Stimulated activated CD8-positive, alpha-beta memory T cell treated with anti-CD3 and anti-CD28 coated beads, Interleukin-7, amount 100 ng/mL, for 1 hour (primary cell): ENCODE measurements at regions not wholly inside any gene's neighbourhood (a gene's known extent, or its start where the extent isn't known, plus 50 kb on each side); places are given as distances from the start of the nearest gene placed in this dataset.

ENCODE experiments used
- DNase-seq, 2 donors: peaks; one replicate each; pipeline ENCODE4 v3.0.0-alpha.2; 2020; ENCODE audit warnings: low read depth in 2 of 2

DNA sequence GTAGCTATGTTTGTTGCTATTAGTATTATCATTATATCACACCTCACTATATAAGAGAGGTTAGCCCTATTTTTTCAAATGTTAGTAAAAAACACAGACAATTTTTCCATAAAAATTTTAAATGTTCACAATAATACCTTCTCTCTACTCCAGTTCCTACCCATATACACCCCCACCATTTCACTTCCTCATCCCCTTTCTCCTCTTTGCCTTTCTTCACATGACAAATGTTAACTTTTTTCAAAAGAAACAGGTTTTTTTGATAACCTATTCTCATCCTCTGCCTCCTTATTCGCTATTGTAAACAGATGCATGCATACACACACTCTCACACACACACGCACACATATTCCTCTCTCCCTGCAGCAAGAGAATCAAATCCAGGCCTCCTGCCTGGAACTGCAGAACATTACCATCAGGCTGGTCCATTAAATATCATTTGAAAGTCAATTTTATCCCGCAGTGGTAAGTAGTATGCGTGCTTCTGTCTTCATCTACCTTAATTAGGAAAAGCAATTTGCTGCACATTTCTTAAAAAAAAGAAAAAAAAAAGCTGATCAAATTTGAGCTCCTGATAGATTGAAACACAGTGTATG is 55.5 kb downstream of the MID1IP1 start:
- DNase-seq, result no peak

- no peak for DNase-seq
These were observed 56.7 kb downstream of the MID1IP1 start for GRCh38 chrX:38857736-38858523.

- no peak for DNase-seq
These were observed 58.3 kb downstream of the MID1IP1 start for GRCh38 chrX:38859602-38860001.

DNA sequence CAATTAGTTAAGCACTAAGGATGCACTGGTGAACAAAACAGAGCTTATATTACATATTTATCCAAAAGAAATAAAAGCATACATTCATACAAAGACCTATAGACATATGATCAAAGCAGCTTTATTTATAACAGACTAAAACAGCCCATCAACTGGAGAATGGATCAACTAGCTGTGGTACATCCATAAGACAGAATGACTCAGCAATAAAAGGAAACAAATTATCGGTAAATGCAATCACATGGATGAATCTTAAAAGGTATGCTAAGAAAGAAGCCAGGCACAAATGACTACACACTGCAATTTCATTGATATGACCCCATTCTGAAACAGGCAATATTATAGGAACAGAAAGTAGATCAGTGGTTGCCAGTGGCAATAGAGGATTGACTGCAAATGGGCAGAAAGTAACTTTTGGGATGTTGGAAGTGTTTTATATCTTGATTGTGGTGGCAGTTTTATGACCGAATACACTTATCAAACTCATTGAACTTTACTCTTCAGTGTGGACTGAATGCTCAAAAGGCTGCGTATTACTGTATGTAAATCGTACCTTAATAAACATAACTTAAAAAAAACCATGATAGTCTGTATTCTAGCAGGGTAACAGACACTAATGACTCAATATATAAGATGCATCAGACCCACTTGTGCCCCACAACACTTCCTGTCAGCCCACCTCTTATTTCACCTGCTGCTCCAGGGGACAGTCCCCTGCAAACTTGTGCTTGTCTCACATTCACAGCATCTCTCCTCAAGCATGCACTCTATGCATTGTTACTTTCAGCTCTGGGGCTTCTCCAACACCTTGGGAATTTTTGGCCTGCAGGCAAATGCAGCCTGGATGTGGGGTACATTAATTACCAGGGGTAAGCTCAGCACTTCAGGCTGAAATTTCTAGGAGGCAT is 59.1 kb downstream of the MID1IP1 start:
- DNase-seq, result no peak

DNA sequence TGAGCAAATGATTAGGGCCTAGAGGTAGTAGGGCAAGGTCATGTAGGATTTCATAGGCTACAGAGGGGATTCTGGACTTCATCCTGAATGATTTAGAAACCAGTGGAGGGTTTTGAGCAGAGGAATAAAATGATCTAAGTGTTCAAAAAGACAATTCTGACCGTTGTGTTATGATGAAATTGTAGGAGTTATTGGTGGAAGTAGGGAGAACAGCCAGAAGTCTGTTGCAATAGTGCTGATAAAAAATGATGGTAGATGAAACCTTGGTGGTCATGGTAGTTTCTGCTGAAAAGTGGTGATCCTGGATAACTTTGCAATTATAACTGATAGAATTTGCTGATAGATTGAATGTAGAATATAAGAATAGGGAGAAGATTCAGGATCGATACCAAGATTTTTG is 60.2 kb downstream of the MID1IP1 start:
- no peak for DNase-seq

DNA sequence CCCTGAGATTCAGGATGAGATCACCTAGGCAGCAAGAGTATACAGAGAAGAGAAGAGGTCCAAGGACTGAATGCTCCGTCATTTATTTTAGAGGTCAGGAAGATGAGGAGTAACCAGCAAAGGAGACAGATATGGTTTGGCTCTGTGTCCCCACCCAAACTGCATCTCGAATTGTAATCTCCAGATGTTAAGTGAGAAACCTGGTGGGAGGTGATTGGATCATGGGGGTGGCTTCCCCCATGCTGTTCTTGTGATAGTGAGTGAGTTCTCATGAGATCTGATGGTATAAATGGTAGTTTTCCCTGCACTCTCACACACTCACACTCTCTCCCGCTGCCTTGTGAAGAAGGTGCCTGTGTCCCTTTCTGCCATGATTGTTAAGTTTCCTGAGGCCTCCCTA is 60.8 kb downstream of the MID1IP1 start:
- DNase-seq, result no peak

DNA sequence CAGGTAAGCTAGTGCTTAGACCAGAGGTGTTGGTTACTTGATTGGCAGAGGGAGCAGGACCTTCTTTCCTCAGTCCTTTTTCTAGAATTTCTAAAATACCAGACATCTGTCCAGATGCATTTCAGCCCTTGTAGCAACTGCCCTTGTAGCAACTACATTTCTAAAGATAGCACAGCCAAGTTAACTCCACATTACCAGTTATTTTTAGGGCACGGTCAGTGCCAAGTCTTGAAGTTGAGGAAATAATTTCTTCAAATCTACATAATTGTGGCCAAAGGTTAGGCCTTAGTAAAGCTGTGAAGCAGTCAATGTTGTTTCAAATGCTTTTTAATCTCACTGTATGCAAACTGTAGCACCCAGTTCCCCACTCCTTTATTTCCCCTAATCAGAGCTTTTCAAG is 62.9 kb downstream of the MID1IP1 start:
- no peak for DNase-seq

DNA sequence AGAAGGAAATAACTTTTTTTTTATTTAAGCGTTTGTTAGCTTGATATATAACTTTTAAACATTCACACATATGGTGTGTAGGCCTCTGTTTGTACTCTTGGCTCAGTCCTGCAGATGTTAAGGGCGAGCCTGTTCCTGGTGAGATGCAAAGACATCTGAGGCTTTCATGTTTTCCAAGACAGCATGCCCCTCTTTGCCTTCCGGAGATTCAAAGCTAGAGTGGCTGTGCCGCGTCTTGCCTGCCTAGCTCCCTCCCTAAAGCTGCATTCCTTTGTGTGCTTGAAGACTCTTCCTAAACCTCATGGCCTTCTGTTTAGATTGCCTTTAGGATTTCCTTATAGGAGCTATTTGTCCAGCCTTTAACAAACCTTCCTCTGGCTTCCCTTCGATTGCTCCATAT is 67.1 kb downstream of the MID1IP1 start:
- DNase-seq, result no peak

DNA sequence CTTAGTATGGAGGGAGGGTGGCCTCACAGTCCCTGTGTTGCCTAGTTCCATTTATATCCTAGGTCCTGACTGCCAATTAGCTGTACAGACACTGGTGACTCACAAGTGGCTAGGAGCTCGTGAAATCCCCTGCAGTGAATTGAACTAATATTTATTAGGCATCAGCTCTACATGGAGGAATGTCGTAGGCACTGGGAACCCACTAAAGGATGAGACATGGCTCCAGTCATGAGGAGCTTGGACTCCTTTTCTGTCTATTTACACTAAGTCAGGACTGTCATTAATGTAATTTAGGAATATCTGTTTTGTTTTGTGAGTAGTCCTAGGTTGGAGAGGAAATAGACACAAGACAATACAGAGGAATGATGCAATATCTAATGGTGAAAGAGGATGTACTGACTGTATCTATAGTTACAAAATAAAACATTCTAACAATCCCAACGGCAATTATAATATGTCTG is 67.7 kb downstream of the MID1IP1 start:
- no peak for DNase-seq

DNA sequence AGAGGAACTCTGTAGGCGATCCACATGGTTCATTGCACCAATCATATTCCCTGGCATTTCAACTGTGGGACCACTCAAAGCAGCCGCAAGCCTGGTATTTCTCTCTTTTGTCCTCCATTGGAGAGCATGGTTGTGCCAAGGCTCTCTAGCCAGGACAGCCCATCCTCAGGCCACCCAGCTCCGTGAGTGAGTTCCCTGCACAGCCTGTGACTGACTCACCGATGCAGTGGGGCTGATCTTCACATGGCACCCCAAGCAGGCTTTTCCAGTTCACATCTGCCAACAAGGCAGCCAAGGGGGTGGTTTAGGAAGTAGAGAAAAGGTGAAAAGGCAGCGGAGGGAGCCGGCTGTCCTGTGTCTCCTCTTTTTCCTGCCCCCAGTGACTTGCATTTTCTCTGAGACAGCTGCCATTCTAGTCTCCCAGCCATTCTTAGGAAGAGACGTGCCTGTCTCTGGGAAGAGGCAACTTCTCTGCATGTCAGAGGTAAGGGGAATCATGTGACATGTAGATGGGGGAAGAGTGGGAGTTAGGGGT is 69.2 kb downstream of the MID1IP1 start:
- DNase-seq, result no peak

GRCh38 chrX:38871129-38872029 is 70.1 kb downstream of the MID1IP1 start:
- DNase-seq, result no peak

- no peak for DNase-seq
These were observed 76.1 kb downstream of the MID1IP1 start for GRCh38 chrX:38877366-38877765.

- no peak for DNase-seq
These were observed 77.5 kb downstream of the MID1IP1 start for GRCh38 chrX:38878641-38879340.

DNA sequence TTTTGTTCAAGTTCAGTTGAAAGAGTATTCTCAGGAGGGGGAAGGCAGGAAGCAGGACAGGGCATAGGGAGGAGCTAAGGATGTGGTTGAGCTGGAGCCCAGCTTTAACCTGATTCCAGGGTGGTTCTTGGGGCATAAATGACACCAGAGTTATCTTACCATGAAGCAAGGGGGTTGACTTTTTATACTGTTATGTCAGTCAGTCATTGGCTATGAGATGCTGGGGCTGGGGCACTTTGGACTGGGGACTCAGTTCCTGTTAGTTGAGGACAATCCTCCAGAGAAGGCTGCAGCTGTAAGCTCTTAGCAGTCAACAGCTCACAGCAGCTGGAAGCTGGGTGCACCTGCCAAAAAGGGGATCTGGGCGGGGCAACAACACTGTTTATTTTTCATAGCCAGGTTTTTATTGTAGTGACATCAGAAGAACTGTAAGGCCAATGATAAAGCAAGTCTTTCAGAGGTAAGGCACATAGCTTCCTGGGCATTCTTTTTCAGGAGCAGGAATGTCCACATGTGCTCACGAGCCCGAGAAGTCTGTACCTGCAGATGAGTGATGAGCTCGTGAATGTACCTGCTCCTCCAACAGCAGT is 78.5 kb downstream of the MID1IP1 start:
- no peak for DNase-seq

DNA sequence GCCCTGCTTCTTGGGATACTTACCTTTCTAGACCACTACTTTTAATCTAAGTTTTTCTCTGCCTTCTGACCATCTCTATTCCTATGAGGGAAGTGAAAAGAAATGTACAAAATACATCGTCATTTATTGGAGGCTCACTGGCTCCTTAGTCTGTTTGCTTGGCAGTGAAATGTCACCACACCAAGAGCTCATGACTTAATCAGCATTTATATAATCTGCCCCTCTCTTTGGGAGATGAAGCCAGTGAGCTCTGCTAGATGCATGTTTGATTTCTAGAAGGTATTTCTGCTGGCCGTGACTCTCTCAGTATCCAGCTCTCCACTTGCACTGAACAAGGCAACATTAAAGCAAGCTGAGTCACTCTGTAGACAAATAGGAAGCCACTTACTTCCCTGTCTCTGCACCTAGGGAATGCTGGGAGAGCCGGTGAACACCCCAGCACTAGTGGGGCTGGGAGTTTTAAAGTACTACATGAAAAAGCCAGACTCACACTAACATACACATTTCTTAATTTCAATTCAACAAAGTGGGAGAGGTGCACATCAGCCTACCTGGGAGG is 79.1 kb downstream of the MID1IP1 start:
- DNase-seq, result no peak

- no peak for DNase-seq
These were observed 79.8 kb downstream of the MID1IP1 start for GRCh38 chrX:38881066-38881465.

DNA sequence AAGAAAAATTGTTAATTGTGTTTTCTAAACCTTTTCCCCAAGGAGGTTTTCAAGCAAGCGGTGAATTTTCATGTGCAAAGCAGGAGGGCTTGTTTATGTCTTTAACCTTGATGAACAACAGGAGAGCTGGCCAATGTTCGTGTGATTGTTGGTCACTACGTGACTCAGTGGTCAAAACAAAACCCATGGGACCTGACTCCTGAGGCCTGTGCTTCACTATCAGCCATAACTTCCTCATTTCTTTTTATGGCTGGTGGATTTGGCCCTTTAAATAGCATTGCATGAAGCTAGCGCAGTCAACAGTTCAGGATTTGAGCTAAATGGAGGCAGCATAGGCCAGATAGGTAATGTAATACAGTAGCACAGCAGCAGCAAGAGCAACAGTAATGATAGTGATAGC is 80.5 kb downstream of the MID1IP1 start:
- no peak for DNase-seq

GRCh38 chrX:38882894-38883626 is 81.8 kb downstream of the MID1IP1 start:
- DNase-seq, result no peak

DNA sequence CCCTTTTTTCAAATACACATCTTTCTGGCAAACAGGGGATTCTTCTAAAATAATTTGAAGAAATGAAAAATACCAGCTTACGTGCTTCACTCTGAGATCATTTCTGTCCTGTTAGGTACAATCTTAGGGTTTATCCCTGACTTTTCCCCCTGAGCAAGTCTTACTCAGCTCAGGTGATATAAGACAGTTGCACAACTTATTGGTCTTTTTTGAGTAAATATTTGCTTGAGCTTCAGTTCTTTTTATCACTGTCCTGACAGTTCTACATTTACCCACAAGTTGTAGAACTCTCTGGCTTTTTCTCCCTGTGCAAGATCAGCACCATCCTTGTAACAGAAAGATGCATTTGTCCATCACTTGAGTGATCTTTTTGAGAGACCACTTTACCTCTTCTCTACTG is 84.9 kb downstream of the MID1IP1 start:
- DNase-seq, result no peak
